Heart right ventricle (tissue), 16 donors: ENCODE measurements at regions not wholly inside any gene's neighbourhood (a gene's known extent, or its start where the extent isn't known, plus 50 kb on each side); places are given as distances from the start of the nearest gene placed in this dataset.

Experiments used
- ATAC-seq, 8 donors: fragments of 200-7000 bp; cut with Tn5 transposase; one replicate each; pipeline ENCODE4 v1.9.1; 2020; ENCODE audit warnings: mild to moderate bottlenecking in 8 of 8, moderate library complexity in 8 of 8, moderate number of reproducible peaks in 1 of 8
- DNase-seq, 2 donors: peaks; one replicate each; pipeline ENCODE4 v3.0.0-alpha.2; 2020
- H3K27ac ChIP-seq, 10 donors: fragments of 200-600 bp; sonication (generic) in 2 of 10; one replicate each; pipeline versions ENCODE4 v1.5.0 to v1.8.0; 2020 to 2022; ENCODE audit warnings: mild to moderate bottlenecking in 3 of 10
- H3K27me3 ChIP-seq, 7 donors: fragments of 200-600 bp; one replicate each; pipeline ENCODE4 v1.8.0; 2021 to 2022; ENCODE audit warnings: mild to moderate bottlenecking in 2 of 7
- H3K36me3 ChIP-seq, 9 donors: fragments of 200-600 bp; sonication (generic) in 1 of 9; one replicate each; pipeline versions ENCODE4 v1.5.0 to v1.8.0; 2020 to 2022; ENCODE audit warnings: mild to moderate bottlenecking in 2 of 9
- H3K4me1 ChIP-seq, 9 donors: fragments of 200-600 bp; sonication (generic) in 1 of 9; one replicate each; pipeline versions ENCODE4 v1.5.0 to v1.8.0; 2020 to 2022; ENCODE audit warnings: mild to moderate bottlenecking in 4 of 9
- H3K4me3 ChIP-seq, 10 donors: fragments of 200-600 bp; sonication (generic) in 2 of 10; one replicate each; pipeline versions ENCODE4 v1.5.0 to v1.8.0; 2020 to 2022; ENCODE audit warnings: mild to moderate bottlenecking in 7 of 10, moderate library complexity in 2 of 10
- H3K9me3 ChIP-seq, 11 donors: fragments of 200-600 bp in 10 of 11; sonication (generic) in 2 of 11; one replicate each; pipeline versions ENCODE4 v1.5.0 to v1.8.0; 2013 to 2022; ENCODE audit warnings: mild to moderate bottlenecking in 2 of 11, control low read depth in 1 of 11, moderate library complexity in 1 of 11
- WGBS, 2 donors: extraction: QIAGEN DNeasy Blood & Tissue Kit; methylation state at CpG; one replicate each; pipeline ENCODE4 v1.1.7; 2013; ENCODE audit warnings: inconsistent platforms in 1 of 2; 5-methylcytosine and 5-hydroxymethylcytosine counted together
- intact Hi-C, 10 donors: fragments of 100-400 bp; cut with DNase I; formaldehyde crosslinking; loops; one replicate each; pipeline versions ENCODE4 v1.11.1 to v1.14.2; 2022
- TF ChIP-seq, protein P1 (sequence below), 9 donors: fragments of 200-600 bp; sonication (generic) in 2 of 9; IDR thresholded peaks; one replicate each; pipeline versions ENCODE4 v1.5.0 to v1.8.0; 2021 to 2022; ENCODE audit warnings: antibody characterized with exemption in 9 of 9, mild to moderate bottlenecking in 5 of 9, moderate library complexity in 1 of 9
- donor health status: Arrhythmogenic right ventricular cardiomyopathy.
- donor health status: ischemic (EF 13 %, LVEDD 7.1; RV severe dilation, severe dysfunction).
- donor health status: healthy with polysubstance abuse.
- donor health status: DM: no; HTN: yes; CAD: no.
- donor health status: DM: no; HTN: no; CAD: no.
- donor health status: ischemic (EF 25% LVEDD 6.9; RV normal size, moderate dysfunction).
- donor health status: ischemic (EF 25% LVEDD 5.7; RV mildly dilated, moderate dysfunction).
- donor health status: healthy.
- donor health status: DM: yes; HTN: yes; CAD: no.
- donor health status: Ischemic cardiomyopathy.
- donor health status: ischemic (EF 35%, LVEDD 5.7; RV mildly dilated, moderate dysfunction).
- donor health status: nonischemic (EF 11% LVEDD 7.7; RV severe dilation, severe dysfunction).
- donor health status: DM: yes; HTN: yes; CAD: no.
- donor health status: PGD.
- donor health status: ischemic (EF 29% LVEDD 5.4; RV normal size, mild dysfunction).
- donor health status: nonischemic (EF 23%, LVEDD 6.1; RV moderate dilation, normal function).

DNA sequence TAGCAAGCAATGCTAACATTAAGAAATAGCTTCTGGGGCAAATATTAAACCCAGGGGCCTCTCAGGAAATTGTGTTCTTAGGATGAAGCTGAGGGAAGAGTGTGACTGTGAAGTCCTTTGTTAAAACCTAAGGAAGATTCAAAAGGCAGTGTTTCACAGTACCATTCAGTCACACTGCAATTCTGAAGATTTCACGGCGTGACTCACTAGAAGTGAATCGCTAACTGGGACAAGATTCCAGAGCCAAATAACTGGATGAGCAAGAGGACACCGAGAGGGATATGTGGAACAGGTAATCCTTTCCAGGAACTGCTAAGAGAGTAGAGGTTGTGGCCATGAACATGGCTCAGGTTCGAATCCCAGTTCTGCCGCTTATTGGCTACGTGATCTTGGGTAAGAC lies 61.8 kb upstream of the SMAD3 start:
- H3K4me3 ChIP-seq, result no peak overlapping the region
- no peak for ATAC-seq
- no peaks in the 10 kb centered on the region for H3K36me3 ChIP-seq
- TF ChIP-seq, protein P1, sequence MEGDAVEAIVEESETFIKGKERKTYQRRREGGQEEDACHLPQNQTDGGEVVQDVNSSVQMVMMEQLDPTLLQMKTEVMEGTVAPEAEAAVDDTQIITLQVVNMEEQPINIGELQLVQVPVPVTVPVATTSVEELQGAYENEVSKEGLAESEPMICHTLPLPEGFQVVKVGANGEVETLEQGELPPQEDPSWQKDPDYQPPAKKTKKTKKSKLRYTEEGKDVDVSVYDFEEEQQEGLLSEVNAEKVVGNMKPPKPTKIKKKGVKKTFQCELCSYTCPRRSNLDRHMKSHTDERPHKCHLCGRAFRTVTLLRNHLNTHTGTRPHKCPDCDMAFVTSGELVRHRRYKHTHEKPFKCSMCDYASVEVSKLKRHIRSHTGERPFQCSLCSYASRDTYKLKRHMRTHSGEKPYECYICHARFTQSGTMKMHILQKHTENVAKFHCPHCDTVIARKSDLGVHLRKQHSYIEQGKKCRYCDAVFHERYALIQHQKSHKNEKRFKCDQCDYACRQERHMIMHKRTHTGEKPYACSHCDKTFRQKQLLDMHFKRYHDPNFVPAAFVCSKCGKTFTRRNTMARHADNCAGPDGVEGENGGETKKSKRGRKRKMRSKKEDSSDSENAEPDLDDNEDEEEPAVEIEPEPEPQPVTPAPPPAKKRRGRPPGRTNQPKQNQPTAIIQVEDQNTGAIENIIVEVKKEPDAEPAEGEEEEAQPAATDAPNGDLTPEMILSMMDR (IDR thresholded peaks at IDR 0.05), result no peak
- intact Hi-C loops, result no loop called here
- no peaks in the 10 kb centered on the region for H3K27me3 ChIP-seq
- no peak for DNase-seq
- H3K9me3 ChIP-seq, result peaks cover 0 to 5% (median 0%) of the 10 kb centered on the region in 11 donors
- 92 to 98% methylated on average over 7 of the region's 7 CpGs for WGBS, 2 donors
- H3K4me1 ChIP-seq, result peaks cover 0 to 3% (median 0%) of the 10 kb centered on the region in 9 donors
- H3K27ac ChIP-seq, result no peak overlapping the region

DNA sequence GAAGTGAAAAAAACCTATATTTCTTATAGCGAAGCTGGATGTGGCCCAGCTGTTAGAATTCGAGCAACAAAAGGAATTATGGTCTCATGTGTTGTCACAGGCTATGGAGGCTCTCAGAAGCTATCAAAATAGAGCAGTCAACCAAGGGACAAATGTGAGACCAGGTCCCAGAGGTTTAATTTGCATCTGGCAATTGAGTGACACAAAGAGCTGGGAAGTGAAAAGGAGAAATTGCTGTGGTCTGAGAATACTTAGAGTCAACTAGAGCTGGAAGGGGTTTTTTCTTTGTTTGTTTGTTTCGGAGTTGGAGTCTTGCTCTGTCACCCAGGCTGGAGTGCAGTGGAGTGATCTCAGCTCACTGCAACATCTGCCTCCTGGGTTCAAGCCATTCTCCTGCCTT lies 61.3 kb upstream of the SMAD3 start:
- Histone ChIP-seq H3K36me3 (no peaks in the 10 kb centered on the region), H3K9me3 (peaks cover 0 to 3% (median 0%) of the 10 kb centered on the region in 11 donors), H3K4me1 (peaks cover 0 to 3% (median 0%) of the 10 kb centered on the region in 9 donors), H3K27me3 (no peaks in the 10 kb centered on the region), H3K27ac (no peak overlapping the region), H3K4me3 (no peak overlapping the region)
- DNase-seq, result no peak
- intact Hi-C loops, result no loop called here
- ATAC-seq, result no peak
- TF ChIP-seq, protein P1 (IDR thresholded peaks at IDR 0.05), result no peak
- 90 to 91% methylated on average over 3 of the region's 3 CpGs for WGBS, 2 donors

DNA sequence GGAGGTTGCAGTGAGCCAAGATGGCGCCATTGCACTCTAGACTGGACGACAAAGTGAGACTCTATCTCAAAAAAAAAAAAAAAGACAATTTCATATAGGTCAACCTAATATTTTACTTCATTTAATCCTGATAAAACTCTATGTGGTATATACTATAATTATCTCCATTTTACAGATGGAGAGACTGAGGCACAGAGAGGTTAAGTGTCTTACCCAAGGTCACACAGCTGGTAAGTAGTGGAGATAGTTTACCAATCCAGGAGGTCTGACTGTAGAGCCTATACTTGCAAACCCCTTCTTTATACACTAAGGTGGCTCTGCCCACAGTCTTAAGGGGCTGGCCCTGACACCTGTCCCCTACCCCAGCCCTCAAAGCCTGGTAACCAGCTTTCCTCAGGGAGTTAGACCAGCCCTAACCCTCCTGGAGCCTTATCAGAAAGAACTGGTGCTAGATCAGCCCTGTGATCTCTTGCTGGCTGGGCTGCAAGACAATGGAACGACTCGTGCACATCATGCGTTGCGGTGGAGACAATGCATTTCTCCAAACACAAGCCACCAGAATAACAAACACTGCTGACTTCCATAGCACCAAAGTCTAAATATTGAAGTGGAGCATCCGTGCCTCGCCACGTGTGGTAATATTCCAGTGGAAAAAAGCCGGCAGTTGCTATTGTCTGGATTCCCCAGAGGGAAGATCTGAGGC lies 60.0 kb upstream of the SMAD3 start:
- Histone ChIP-seq H3K27me3 (no peaks in the 10 kb centered on the region), H3K4me1 (peaks cover 0 to 3% (median 0%) of the 10 kb centered on the region in 9 donors), H3K4me3 (no peak overlapping the region), H3K36me3 (no peaks in the 10 kb centered on the region), H3K27ac (no peak overlapping the region), H3K9me3 (peaks cover 0 to 2% (median 0%) of the 10 kb centered on the region in 11 donors)
- peak in 3 of 8 donors; percentile 17 to 49 (median 18) for ATAC-seq
- no peak for DNase-seq
- 75 to 77% methylated on average over 10 of the region's 10 CpGs for WGBS, 2 donors
- TF ChIP-seq, protein P1 (IDR thresholded peaks at IDR 0.05), result no peak
- intact Hi-C loops, result no loop called here

DNA sequence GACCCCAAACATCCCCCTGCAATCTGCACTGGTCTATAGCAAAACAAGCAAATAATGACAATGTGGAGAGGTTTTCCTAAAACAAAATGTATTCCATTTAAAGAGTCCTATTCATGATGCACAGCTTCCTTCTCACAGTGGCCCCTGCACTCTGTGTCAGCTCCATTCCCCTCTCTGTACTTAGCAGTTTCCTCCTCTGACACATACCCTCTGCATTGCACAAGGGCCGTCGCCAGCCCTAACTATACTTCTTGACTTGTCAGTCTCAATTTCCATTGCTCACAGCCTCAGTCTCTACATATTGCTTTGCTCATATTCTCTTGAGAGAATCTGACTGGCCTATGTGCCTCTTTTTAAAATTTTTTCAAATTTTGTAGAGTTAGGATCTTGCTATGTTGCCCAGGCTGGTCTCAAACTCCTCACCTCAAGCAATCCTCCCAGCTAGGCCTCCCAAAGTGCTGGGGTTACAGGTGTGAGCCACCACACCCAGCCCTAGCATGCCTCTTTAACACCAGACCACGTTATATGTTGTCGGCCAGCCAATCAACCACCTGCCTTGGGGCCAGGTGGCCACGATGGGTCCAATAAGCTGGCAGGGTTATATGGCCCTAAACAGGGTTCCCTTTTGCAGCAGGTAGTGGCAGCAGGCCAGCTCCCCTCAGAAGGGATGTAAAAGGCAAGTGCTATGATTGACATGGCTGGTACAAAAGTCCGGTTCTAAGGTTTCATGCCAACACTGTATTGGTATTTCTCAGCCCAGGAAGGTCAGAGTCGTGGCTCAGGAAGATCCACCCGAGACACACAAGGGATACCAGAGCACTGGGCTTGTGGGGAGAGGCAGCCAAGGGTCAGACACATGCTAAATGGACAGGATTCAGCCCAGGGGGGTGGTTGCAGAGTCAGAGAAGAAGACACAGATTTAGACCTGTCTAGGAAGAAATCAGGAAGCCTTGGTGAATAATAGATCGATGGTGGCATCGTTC lies 59.0 kb upstream of the SMAD3 start:
- intact Hi-C loops, result no loop called here
- Histone ChIP-seq H3K27ac (no peak overlapping the region), H3K36me3 (no peaks in the 10 kb centered on the region), H3K4me3 (no peak overlapping the region), H3K27me3 (no peaks in the 10 kb centered on the region), H3K9me3 (peaks cover 0 to 2% (median 0%) of the 10 kb centered on the region in 11 donors), H3K4me1 (peaks cover 0 to 3% (median 0%) of the 10 kb centered on the region in 9 donors)
- WGBS, 2 donors, result 91 to 94% methylated on average over 10 of the region's 10 CpGs
- no peak for DNase-seq
- ATAC-seq, result no peak
- TF ChIP-seq, protein P1 (IDR thresholded peaks at IDR 0.05), result no peak
